ENCODE measurements at regions not wholly inside any gene's neighbourhood (a gene's known extent, or its start where the extent isn't known, plus 50 kb on each side); places are given as distances from the start of the nearest gene placed in this dataset.

DNA sequence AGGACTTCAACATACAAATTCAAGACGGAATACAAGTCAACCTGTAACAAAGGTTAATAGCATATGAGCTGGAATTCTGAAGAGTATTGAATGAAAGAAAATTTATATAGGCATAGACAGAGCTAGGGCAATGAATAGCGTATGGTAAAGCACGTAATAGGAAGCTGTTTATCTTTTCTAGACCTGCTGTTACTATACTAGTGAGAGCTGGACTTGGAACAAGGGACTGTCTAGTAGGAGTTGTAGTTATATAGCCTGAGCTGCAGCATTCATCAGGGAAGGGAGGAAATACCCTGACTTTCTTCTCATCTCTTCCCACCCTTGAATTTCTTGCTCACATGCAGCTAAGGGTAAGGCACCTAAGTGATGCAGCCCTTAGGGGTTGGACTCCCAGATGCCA is 67.5 kb upstream of the PRLR start:
- DNase-seq: no peak
- H3K27me3 ChIP-seq (replicated peaks): no peaks in the 10 kb centered on the region
- H3K36me3 ChIP-seq (replicated peaks): no peaks in the 10 kb centered on the region
- in situ Hi-C loops (cut with HindIII; ENCODE audit: low pct_ligation_motif_present, low sequenced_read_pairs): no loop called here
- no peak overlapping the region for H3K27ac ChIP-seq
- H3K4me3 ChIP-seq (ENCODE audit: low read depth, low read length): no peak overlapping the region
- TF ChIP-seq, protein P1, sequence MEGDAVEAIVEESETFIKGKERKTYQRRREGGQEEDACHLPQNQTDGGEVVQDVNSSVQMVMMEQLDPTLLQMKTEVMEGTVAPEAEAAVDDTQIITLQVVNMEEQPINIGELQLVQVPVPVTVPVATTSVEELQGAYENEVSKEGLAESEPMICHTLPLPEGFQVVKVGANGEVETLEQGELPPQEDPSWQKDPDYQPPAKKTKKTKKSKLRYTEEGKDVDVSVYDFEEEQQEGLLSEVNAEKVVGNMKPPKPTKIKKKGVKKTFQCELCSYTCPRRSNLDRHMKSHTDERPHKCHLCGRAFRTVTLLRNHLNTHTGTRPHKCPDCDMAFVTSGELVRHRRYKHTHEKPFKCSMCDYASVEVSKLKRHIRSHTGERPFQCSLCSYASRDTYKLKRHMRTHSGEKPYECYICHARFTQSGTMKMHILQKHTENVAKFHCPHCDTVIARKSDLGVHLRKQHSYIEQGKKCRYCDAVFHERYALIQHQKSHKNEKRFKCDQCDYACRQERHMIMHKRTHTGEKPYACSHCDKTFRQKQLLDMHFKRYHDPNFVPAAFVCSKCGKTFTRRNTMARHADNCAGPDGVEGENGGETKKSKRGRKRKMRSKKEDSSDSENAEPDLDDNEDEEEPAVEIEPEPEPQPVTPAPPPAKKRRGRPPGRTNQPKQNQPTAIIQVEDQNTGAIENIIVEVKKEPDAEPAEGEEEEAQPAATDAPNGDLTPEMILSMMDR (IDR thresholded peaks at IDR 0.05; ENCODE audit: low read depth, low read length, missing control alignments): no peak

DNA sequence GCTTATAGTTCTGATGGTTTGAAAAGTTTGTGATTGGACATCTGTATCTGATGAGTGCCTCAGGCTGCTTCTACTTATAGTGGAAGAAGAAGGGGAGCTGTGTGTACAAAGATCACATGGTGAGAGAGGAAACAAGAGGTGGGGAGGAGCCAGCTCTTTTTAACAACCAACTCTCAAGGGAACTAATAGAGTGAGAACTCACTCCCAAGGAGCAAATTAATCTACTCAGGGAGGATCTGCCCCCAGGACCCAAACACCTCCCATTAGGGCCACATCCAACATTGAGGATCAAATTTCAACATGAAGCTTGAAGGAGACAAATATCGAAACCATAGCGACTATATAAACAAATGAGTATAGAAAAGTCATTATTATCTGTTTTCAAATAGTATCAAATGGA is 64.7 kb upstream of the PRLR start:
- Histone ChIP-seq H3K36me3 (replicated peaks) (no peaks in the 10 kb centered on the region), H3K4me3 (ENCODE audit: low read depth, low read length) (no peak overlapping the region), H3K27ac (no peak overlapping the region), H3K27me3 (replicated peaks) (no peaks in the 10 kb centered on the region)
- in situ Hi-C loops (cut with HindIII; ENCODE audit: low pct_ligation_motif_present, low sequenced_read_pairs): no loop called here
- DNase-seq: no peak
- TF ChIP-seq, protein P1 (IDR thresholded peaks at IDR 0.05; ENCODE audit: low read depth, low read length, missing control alignments): no peak

DNA sequence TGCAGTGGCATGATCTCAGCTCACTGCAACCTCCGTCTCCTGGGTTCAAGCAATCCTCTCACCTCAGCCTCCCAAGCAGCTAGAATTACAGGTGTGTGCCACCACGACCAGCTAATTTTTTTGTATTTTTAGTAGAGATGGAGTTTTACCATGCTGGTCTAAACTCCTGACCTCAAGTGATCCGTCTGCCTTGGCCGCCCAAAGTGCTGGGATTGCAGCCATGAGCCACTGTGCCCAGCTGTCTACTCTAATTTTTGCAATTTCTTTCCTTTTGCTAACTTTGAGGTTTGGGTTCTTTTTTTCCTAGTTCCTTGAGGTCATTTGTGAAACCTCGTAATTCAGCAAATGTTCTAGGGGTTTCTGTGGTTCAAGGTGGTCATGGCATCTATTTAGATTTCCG is 63.7 kb upstream of the PRLR start:
- H3K27me3 ChIP-seq (replicated peaks): no peaks in the 10 kb centered on the region
- no peak overlapping the region for H3K27ac ChIP-seq
- TF ChIP-seq, protein P1 (IDR thresholded peaks at IDR 0.05; ENCODE audit: low read depth, low read length, missing control alignments): no peak
- H3K4me3 ChIP-seq (ENCODE audit: low read depth, low read length): no peak overlapping the region
- no peaks in the 10 kb centered on the region for H3K36me3 ChIP-seq (replicated peaks)
- in situ Hi-C loops (cut with HindIII; ENCODE audit: low pct_ligation_motif_present, low sequenced_read_pairs): no loop called here
- no peak for DNase-seq

DNA sequence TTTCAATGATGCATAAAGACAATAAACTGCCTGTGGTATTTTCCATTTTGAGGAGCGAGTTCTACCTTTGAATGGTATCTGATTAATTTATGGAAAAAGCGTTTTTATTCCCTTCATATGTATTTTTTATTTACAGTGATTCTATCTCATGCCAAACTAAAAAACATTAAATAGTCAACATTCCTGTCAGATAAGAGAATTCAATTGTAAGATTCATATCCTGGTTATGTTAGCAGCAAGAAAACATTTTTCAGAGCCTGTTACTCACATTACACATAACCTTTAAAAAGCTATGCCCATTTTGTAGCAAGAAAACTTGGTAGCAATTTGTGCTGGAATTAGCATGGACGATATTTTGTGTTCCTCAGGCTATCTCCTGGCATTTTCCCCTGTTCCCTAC is 55.1 kb upstream of the PRLR start:
- TF ChIP-seq, protein P1 (IDR thresholded peaks at IDR 0.05; ENCODE audit: low read depth, low read length, missing control alignments): no peak
- Histone ChIP-seq H3K27ac (no peak overlapping the region), H3K27me3 (replicated peaks) (no peaks in the 10 kb centered on the region), H3K4me3 (ENCODE audit: low read depth, low read length) (no peak overlapping the region), H3K36me3 (replicated peaks) (no peaks in the 10 kb centered on the region)
- no peak for DNase-seq
- in situ Hi-C loops (cut with HindIII; ENCODE audit: low pct_ligation_motif_present, low sequenced_read_pairs): no loop called here

DNA sequence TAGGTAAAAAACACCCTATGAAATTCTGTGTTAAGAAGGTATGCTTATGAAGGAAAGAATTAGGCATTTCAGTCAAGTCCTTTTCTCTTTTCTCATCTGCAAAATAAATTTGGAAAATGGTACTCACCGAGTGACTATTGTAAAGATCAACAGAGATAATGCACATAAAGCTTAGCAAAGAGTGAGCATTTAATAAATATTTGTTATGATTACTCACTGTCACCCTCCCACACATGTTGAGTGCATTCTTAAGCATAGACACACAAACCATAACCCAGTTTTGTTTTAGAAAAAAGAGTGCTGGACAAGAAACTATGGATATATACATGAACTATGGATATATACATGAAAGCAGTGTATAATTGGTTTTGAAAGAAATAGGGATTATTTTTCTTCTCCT is 54.7 kb upstream of the PRLR start:
- no peaks in the 10 kb centered on the region for H3K27me3 ChIP-seq (replicated peaks)
- in situ Hi-C loops (cut with HindIII; ENCODE audit: low pct_ligation_motif_present, low sequenced_read_pairs): no loop called here
- TF ChIP-seq, protein P1 (IDR thresholded peaks at IDR 0.05; ENCODE audit: low read depth, low read length, missing control alignments): no peak

DNA sequence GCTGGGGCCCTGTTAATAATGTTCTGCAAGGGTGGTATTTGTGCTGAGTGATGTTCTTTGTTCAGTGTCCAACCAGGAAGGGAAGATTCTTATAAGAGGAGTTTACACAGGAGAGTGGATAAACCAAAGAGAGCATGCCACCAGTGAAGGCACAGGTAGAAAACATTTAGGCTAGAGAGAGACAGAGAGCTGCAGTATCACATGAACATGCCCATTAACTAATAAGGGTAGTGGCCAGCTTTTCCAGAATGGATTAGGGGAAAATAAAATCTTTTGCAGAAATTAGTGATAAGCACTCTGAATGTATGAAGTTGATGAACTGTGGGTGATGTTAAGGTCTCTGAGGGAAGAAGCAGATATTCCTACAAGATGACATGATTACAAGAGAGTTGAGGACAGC is 54.1 kb upstream of the PRLR start:
- in situ Hi-C loops (cut with HindIII; ENCODE audit: low pct_ligation_motif_present, low sequenced_read_pairs): no loop called here
- Histone ChIP-seq H3K36me3 (replicated peaks) (no peaks in the 10 kb centered on the region), H3K4me3 (ENCODE audit: low read depth, low read length) (no peak overlapping the region), H3K27me3 (replicated peaks) (no peaks in the 10 kb centered on the region), H3K27ac (no peak overlapping the region)
- no peak for DNase-seq
- TF ChIP-seq, protein P1 (IDR thresholded peaks at IDR 0.05; ENCODE audit: low read depth, low read length, missing control alignments): no peak

More for the DNA sequence above, 54.7 kb upstream of the PRLR start:
- Histone ChIP-seq H3K36me3 (replicated peaks) (no peaks in the 10 kb centered on the region), H3K27ac (no peak overlapping the region), H3K4me3 (ENCODE audit: low read depth, low read length) (no peak overlapping the region)
- no peak for DNase-seq
